IMR-90 (cell line): ENCODE measurements at regions not wholly inside any gene's neighbourhood (a gene's known extent, or its start where the extent isn't known, plus 50 kb on each side); places are given as distances from the start of the nearest gene placed in this dataset.

Experiments used
- CHD1 ChIP-seq: IDR thresholded peaks from 2 replicates; pipeline ENCODE4 v1.6.1; 2012; ENCODE audit warnings: low read depth, low read length, improper control_type of control experiment
- CTCF ChIP-seq: conservative IDR thresholded peaks from 2 replicates; pipeline ENCODE4 v1.5.1; 2012; ENCODE audit warnings: mild to moderate bottlenecking, low read depth, low read length, improper control_type of control experiment
- MAFK ChIP-seq: IDR thresholded peaks from 2 replicates; pipeline ENCODE4 v1.6.1; 2012; ENCODE audit warnings: low read depth, low read length, improper control_type of control experiment
- MAZ ChIP-seq: IDR thresholded peaks from 2 replicates; pipeline ENCODE4 v1.6.1; 2012; ENCODE audit warnings: low read depth, mild to moderate bottlenecking, low read length, improper control_type of control experiment, moderate library complexity, borderline replicate concordance
- MXI1 ChIP-seq: IDR thresholded peaks from 2 replicates; pipeline ENCODE4 v1.6.1; 2012; ENCODE audit warnings: low read depth, mild to moderate bottlenecking, low read length, moderate library complexity, borderline replicate concordance
- POLR2A ChIP-seq: IDR thresholded peaks from 2 replicates; pipeline ENCODE4 v1.6.1; 2012; ENCODE audit warnings: mild to moderate bottlenecking, low read depth, low read length
- RAD21 ChIP-seq: IDR thresholded peaks from 2 replicates; pipeline ENCODE4 v1.6.1; 2012; ENCODE audit warnings: low read length, improper control_type of control experiment
- RFX5 ChIP-seq: IDR thresholded peaks from 2 replicates; pipeline ENCODE4 v1.8.0; 2012; ENCODE audit warnings: low read depth, mild to moderate bottlenecking, low read length, moderate library complexity

DNA sequence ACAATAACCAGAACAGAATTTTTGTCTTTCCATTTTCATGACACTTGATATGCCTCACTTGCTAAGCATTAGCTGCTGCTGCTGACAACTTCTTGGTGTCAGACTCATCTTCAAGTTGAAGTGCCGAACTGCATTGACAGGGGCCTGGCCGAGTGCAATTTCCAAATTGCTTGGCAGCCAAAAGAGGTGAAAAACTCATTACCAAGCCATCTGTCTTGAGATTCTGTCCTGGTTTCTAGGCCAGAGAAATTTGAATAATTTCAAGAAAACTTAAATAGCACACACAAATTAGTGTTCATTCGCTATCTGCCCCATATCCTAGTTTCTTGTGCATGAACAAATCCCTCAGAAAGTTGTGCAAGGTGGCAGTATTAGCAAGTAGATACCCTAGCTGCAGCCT is 165.3 kb upstream of the RASSF8 start:
- TF ChIP-seq CTCF (no peak), POLR2A (no peak), MAZ (no peak), MAFK (no peak), CHD1 (no peak), RAD21 (no peak), RFX5 (no peak), MXI1 (no peak)
